HG03575 (cell line): ENCODE measurements at regions not wholly inside any gene's neighbourhood (a gene's known extent, or its start where the extent isn't known, plus 50 kb on each side); places are given as distances from the start of the nearest gene placed in this dataset.
"Not testable (repeated sequence)": the region's sequence is repeated elsewhere in the genome, so short reads cannot be mapped to it uniquely, and the experiment has no call there.

Source experiments
- ATAC-seq: cut with Tn5 transposase; IDR thresholded peaks from one replicate; pipeline ENCODE4 v1.9.1; 2021; ENCODE audit not compliant: unreplicated experiment, insufficient number of reproducible peaks, low FRiP score; ENCODE audit errors: extremely low read depth

- no peak for ATAC-seq
These were observed 194.5 kb upstream of the RGS6 start for GRCh38 chr14:71737760-71738159.

GRCh38 chr14:71739273-71739990 is 192.8 kb upstream of the RGS6 start:
- ATAC-seq: no peak

- ATAC-seq: no peak
These were observed 191.0 kb upstream of the RGS6 start for GRCh38 chr14:71741241-71741640.

GRCh38 chr14:71742485-71742884 is 189.7 kb upstream of the RGS6 start:
- no peak for ATAC-seq

GRCh38 chr14:71745072-71745471 is 187.2 kb upstream of the RGS6 start:
- ATAC-seq: no peak

GRCh38 chr14:71748196-71748595 is 184.0 kb upstream of the RGS6 start:
- ATAC-seq: no peak

- ATAC-seq: no peak
These were observed 182.5 kb upstream of the RGS6 start for GRCh38 chr14:71749613-71750238.

- no peak for ATAC-seq
These were observed 181.0 kb upstream of the RGS6 start for GRCh38 chr14:71751264-71751663.

- no peak for ATAC-seq
These were observed 180.0 kb upstream of the RGS6 start for GRCh38 chr14:71752111-71752738.

GRCh38 chr14:71753126-71753830 is 179.0 kb upstream of the RGS6 start:
- ATAC-seq: no peak

- no peak for ATAC-seq
These were observed 178.3 kb upstream of the RGS6 start for GRCh38 chr14:71753976-71754375.

GRCh38 chr14:71754422-71755095 is 177.7 kb upstream of the RGS6 start:
- no peak for ATAC-seq

- no peak for ATAC-seq
These were observed 173.8 kb upstream of the RGS6 start for GRCh38 chr14:71758229-71758951.

- no peak for ATAC-seq
These were observed 169.7 kb upstream of the RGS6 start for GRCh38 chr14:71762575-71762974.

GRCh38 chr14:71764701-71765382 is 167.4 kb upstream of the RGS6 start:
- ATAC-seq: no peak

- ATAC-seq: no peak
These were observed 166.7 kb upstream of the RGS6 start for GRCh38 chr14:71765505-71765904.

GRCh38 chr14:71770431-71770830 is 161.8 kb upstream of the RGS6 start:
- ATAC-seq: no peak

- not testable (repeated sequence) for ATAC-seq
These were observed 160.8 kb upstream of the RGS6 start for GRCh38 chr14:71771421-71771820.
